ENCODE measurements at regions not wholly inside any gene's neighbourhood (a gene's known extent, or its start where the extent isn't known, plus 50 kb on each side); places are given as distances from the start of the nearest gene placed in this dataset.

- H3K27ac ChIP-seq, result no peak overlapping the region
- no peaks in the 10 kb centered on the region for H3K27me3 ChIP-seq (replicated peaks)
- TF ChIP-seq, protein P1, sequence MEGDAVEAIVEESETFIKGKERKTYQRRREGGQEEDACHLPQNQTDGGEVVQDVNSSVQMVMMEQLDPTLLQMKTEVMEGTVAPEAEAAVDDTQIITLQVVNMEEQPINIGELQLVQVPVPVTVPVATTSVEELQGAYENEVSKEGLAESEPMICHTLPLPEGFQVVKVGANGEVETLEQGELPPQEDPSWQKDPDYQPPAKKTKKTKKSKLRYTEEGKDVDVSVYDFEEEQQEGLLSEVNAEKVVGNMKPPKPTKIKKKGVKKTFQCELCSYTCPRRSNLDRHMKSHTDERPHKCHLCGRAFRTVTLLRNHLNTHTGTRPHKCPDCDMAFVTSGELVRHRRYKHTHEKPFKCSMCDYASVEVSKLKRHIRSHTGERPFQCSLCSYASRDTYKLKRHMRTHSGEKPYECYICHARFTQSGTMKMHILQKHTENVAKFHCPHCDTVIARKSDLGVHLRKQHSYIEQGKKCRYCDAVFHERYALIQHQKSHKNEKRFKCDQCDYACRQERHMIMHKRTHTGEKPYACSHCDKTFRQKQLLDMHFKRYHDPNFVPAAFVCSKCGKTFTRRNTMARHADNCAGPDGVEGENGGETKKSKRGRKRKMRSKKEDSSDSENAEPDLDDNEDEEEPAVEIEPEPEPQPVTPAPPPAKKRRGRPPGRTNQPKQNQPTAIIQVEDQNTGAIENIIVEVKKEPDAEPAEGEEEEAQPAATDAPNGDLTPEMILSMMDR (IDR thresholded peaks at IDR 0.05; ENCODE audit: low read depth, low read length, missing control alignments), result no peak
- no peaks in the 10 kb centered on the region for H3K36me3 ChIP-seq (replicated peaks)
- H3K4me3 ChIP-seq (ENCODE audit: low read depth, low read length), result no peak overlapping the region
- no peak for DNase-seq
- in situ Hi-C loops (cut with HindIII; ENCODE audit: low pct_ligation_motif_present, low sequenced_read_pairs), result no loop called here
Measured at GRCh38 chr18:42292654-42293053, 337.6 kb downstream of the PIK3C3 start.

DNA sequence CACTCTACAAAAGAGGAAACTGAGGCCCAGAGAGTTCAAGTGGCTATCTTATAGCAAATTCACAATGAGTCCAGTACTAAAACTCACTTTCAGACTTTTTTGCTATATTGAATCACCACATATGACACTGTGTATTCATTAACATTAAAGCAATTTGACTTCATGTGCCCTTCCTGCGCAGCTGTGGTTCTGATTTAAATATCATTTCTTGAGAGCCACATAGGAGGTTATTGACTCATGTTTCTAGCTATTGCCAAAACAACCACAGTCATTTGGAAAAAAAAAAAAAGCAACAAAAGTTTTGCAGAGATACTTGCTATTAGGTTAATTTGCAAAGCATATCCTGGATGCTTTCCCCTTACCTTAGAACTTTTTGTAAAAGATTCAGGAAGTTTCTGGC, 341.2 kb downstream of the PIK3C3 start:
- DNase-seq, result no peak
- Histone ChIP-seq H3K4me3 (ENCODE audit: low read depth, low read length) (no peak overlapping the region), H3K27ac (no peak overlapping the region), H3K36me3 (replicated peaks) (no peaks in the 10 kb centered on the region), H3K27me3 (replicated peaks) (no peaks in the 10 kb centered on the region)
- TF ChIP-seq, protein P1 (IDR thresholded peaks at IDR 0.05; ENCODE audit: low read depth, low read length, missing control alignments), result no peak
- in situ Hi-C loops (cut with HindIII; ENCODE audit: low pct_ligation_motif_present, low sequenced_read_pairs), result no loop called here

GRCh38 chr18:42296723-42297122, 341.7 kb downstream of the PIK3C3 start:
- Histone ChIP-seq H3K27me3 (replicated peaks) (no peaks in the 10 kb centered on the region), H3K36me3 (replicated peaks) (no peaks in the 10 kb centered on the region), H3K27ac (no peak overlapping the region), H3K4me3 (ENCODE audit: low read depth, low read length) (no peak overlapping the region)
- in situ Hi-C loops (cut with HindIII; ENCODE audit: low pct_ligation_motif_present, low sequenced_read_pairs), result no loop called here
- DNase-seq, result peak; percentile 9
- TF ChIP-seq, protein P1 (IDR thresholded peaks at IDR 0.05; ENCODE audit: low read depth, low read length, missing control alignments), result no peak

- in situ Hi-C loops (cut with HindIII; ENCODE audit: low pct_ligation_motif_present, low sequenced_read_pairs), result no loop called here
- Histone ChIP-seq H3K36me3 (replicated peaks) (no peaks in the 10 kb centered on the region), H3K27me3 (replicated peaks) (no peaks in the 10 kb centered on the region), H3K4me3 (ENCODE audit: low read depth, low read length) (peak overlapping the region; percentile 13), H3K27ac (no peak overlapping the region)
- TF ChIP-seq, protein P1 (IDR thresholded peaks at IDR 0.05; ENCODE audit: low read depth, low read length, missing control alignments), result peak; percentile 92
- DNase-seq, result peak; percentile 84
Measured at GRCh38 chr18:42298759-42299675, 344.0 kb downstream of the PIK3C3 start.

GRCh38 chr18:42305869-42306593, 351.0 kb downstream of the PIK3C3 start:
- Histone ChIP-seq H3K27me3 (replicated peaks) (no peaks in the 10 kb centered on the region), H3K27ac (no peak overlapping the region), H3K4me3 (ENCODE audit: low read depth, low read length) (no peak overlapping the region), H3K36me3 (replicated peaks) (no peaks in the 10 kb centered on the region)
- in situ Hi-C loops (cut with HindIII; ENCODE audit: low pct_ligation_motif_present, low sequenced_read_pairs), result no loop called here
- DNase-seq, result no peak
- TF ChIP-seq, protein P1 (IDR thresholded peaks at IDR 0.05; ENCODE audit: low read depth, low read length, missing control alignments), result no peak

Measured in brain microvascular endothelial cell (primary cell).